Right lobe of liver (tissue), 6 donors: ENCODE measurements at regions not wholly inside any gene's neighbourhood (a gene's known extent, or its start where the extent isn't known, plus 50 kb on each side); places are given as distances from the start of the nearest gene placed in this dataset.

Experiments used
- ATAC-seq, 4 donors: fragments of 200-7000 bp; cut with Tn5 transposase; one replicate each; pipeline ENCODE4 v1.9.1; 2020; ENCODE audit warnings: mild to moderate bottlenecking in 4 of 4, moderate library complexity in 4 of 4
- DNase-seq, 3 donors: peaks; one replicate each; pipeline ENCODE4 v3.0.0-alpha.2; 2020
- H3K27ac ChIP-seq, 3 donors: fragments of 200-600 bp; one replicate each; pipeline ENCODE4 v1.8.0; 2022
- H3K27me3 ChIP-seq, 2 donors: fragments of 200-600 bp; one replicate each; pipeline ENCODE4 v1.8.0; 2022
- H3K36me3 ChIP-seq, 4 donors: fragments of 200-600 bp; sonication (generic) in 1 of 4; one replicate each; pipeline versions ENCODE4 v1.5.1 to v1.8.0; 2017 to 2022; ENCODE audit warnings: control low read depth in 1 of 4
- H3K4me1 ChIP-seq, 4 donors: fragments of 200-600 bp; sonication (generic) in 1 of 4; one replicate each; pipeline versions ENCODE4 v1.5.1 to v1.8.0; 2017 to 2022; ENCODE audit warnings: control low read depth in 1 of 4
- H3K4me3 ChIP-seq, 3 donors: fragments of 200-600 bp; one replicate each; pipeline ENCODE4 v1.8.0; 2022
- H3K9me3 ChIP-seq, 4 donors: fragments of 200-600 bp; sonication (generic) in 1 of 4; one replicate each; pipeline versions ENCODE4 v1.5.1 to v1.8.0; 2017 to 2022; ENCODE audit warnings: control low read depth in 1 of 4
- CTCF ChIP-seq, 4 donors: fragments of 200-600 bp in 3 of 4; fragments of 450-650 bp in 1 of 4; IDR thresholded peaks; one replicate each; pipeline versions ENCODE4 v1.5.1 to v1.8.0; 2016 to 2022; ENCODE audit warnings: antibody characterized with exemption in 4 of 4, mild to moderate bottlenecking in 2 of 4
- POLR2A ChIP-seq: fragments of 450-650 bp; IDR thresholded peaks from one replicate; pipeline ENCODE4 v1.6.1; 2017; ENCODE audit warnings: antibody characterized with exemption, mild to moderate bottlenecking
- WGBS: methylation state at CpG from one replicate; pipeline ENCODE4 v1.1.6; 2018; ENCODE audit warnings: low coverage, low lambda C conversion rate; ENCODE audit not compliant: insufficient coverage; ENCODE audit errors: missing lambda C conversion rate; 5-methylcytosine and 5-hydroxymethylcytosine counted together
- intact Hi-C, 2 donors: fragments of 100-400 bp; cut with DNase I; formaldehyde crosslinking; loops; one replicate each; pipeline versions ENCODE4 v1.11.2 to v1.14.1; 2022
- donor health status: DM: no; HTN: yes; CAD: no.
- donor health status: DM: no; HTN: no; CAD: no.
- donor health status: DM: no; HTN: no; CAD: no.
- donor health status: DM: no; HTN: yes; CAD: no.
- donor health status: DM: no; HTN: yes; CAD: no.

DNA sequence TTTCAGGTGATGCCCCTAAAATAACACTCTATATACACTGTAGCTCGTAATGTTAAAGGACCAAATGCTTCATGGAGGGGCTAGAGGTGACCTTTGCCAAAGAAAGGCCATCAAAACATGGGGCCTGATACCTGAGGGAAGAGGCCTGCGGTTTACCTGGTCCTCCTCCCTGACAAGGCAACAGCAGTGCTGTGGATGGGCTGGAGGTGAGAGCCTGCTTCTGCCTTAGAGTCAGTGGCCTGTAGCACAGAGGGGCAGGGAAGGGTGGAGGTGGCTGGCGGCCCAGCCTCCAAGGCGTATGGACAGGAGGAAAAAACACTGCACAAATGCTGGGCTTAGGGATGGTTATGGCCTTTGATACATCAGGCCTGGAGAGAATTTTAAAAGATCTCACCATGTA is 137.8 kb upstream of the USP38 start:
- TF ChIP-seq CTCF (IDR thresholded peaks at IDR 0.05): no peak
- TF ChIP-seq POLR2A: no peak
- intact Hi-C loops: no loop called here
- no peaks in the 10 kb centered on the region for H3K27me3 ChIP-seq
- H3K4me3 ChIP-seq: no peak overlapping the region
- H3K9me3 ChIP-seq: no peaks in the 10 kb centered on the region
- ATAC-seq: peak in 1 of 4 donors; percentile 7
- no peaks in the 10 kb centered on the region for H3K36me3 ChIP-seq
- DNase-seq: no peak
- no peak overlapping the region for H3K27ac ChIP-seq
- 86% methylated on average over 4 of the region's 4 CpGs for WGBS
- peaks cover 0 to 6% (median 0%) of the 10 kb centered on the region in 4 donors for H3K4me1 ChIP-seq

GRCh38 chr4:143054971-143055370 is 129.7 kb upstream of the USP38 start:
- intact Hi-C loops: no loop called here
- WGBS: 0% methylated on average over 1 of the region's 1 CpG
- H3K4me1 ChIP-seq: no peaks in the 10 kb centered on the region
- no peak overlapping the region for H3K4me3 ChIP-seq
- no peak for DNase-seq
- H3K36me3 ChIP-seq: no peaks in the 10 kb centered on the region
- no peaks in the 10 kb centered on the region for H3K27me3 ChIP-seq
- no peaks in the 10 kb centered on the region for H3K9me3 ChIP-seq
- TF ChIP-seq POLR2A (no peak), CTCF (IDR thresholded peaks at IDR 0.05) (no peak)
- ATAC-seq: no peak
- H3K27ac ChIP-seq: no peak overlapping the region

DNA sequence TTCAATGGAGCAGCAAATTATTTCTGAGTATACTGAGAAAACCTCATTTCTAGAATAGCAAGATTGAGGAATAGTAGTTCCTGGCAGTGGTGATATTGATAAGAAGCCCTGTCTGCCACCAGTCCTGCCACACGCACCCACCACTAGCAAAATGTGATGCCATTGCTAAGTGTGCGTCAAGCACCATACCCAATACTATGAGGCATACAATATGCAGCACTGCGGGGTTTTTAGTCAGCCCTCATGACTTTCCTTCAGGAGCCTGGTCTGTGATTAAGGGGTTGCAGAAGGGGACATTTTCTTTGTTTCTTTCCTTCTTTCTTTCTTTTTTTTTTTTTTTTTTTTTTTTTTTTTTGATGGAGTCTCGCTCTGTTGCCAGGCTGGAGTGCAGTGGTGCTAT is 128.7 kb upstream of the USP38 start:
- Histone ChIP-seq H3K9me3 (no peaks in the 10 kb centered on the region), H3K27ac (no peak overlapping the region), H3K36me3 (no peaks in the 10 kb centered on the region), H3K4me3 (no peak overlapping the region), H3K27me3 (no peaks in the 10 kb centered on the region), H3K4me1 (no peaks in the 10 kb centered on the region)
- DNase-seq: no peak
- TF ChIP-seq CTCF (IDR thresholded peaks at IDR 0.05) (no peak), POLR2A (no peak)
- intact Hi-C loops: no loop called here
- no peak for ATAC-seq
- WGBS: 82% methylated on average over 2 of the region's 4 CpGs

DNA sequence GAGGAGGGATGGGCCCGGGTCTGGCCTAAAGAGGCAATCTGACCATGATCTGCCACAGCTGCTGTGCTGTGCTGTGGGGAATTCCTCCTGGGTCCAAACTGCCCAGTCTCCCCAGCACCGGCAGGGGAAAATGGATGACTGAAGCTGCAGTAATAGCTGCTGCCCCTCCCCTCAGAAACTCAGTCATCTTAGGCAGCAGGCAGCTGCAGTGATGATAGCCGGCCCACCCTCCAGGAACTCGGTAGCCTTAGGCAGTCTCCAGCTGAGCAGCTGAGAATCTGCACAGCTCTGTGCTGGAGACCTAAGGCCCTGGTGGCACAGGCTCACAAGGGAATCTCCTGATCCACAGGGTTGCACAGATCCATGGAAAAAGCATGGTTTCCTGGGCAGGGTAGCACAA is 113.4 kb upstream of the USP38 start:
- Histone ChIP-seq H3K36me3 (no peaks in the 10 kb centered on the region), H3K27me3 (no peaks in the 10 kb centered on the region), H3K27ac (no peak overlapping the region), H3K4me1 (no peaks in the 10 kb centered on the region), H3K4me3 (no peak overlapping the region), H3K9me3 (no peaks in the 10 kb centered on the region)
- intact Hi-C loops: no loop called here
- no CpG with 5 or more reads among the region's 4 CpGs for WGBS
- no peak for DNase-seq
- no peak for TF ChIP-seq CTCF (IDR thresholded peaks at IDR 0.05)
- no peak for TF ChIP-seq POLR2A
- no peak for ATAC-seq

- H3K27ac ChIP-seq: no peak overlapping the region
- H3K4me3 ChIP-seq: no peak overlapping the region
- no peaks in the 10 kb centered on the region for H3K36me3 ChIP-seq
- 41% methylated on average over 4 of the region's 4 CpGs for WGBS
- intact Hi-C loops: no loop called here
- no peak for ATAC-seq
- TF ChIP-seq POLR2A (no peak), CTCF (IDR thresholded peaks at IDR 0.05) (no peak)
- no peaks in the 10 kb centered on the region for H3K9me3 ChIP-seq
- no peak for DNase-seq
- no peaks in the 10 kb centered on the region for H3K4me1 ChIP-seq
- no peaks in the 10 kb centered on the region for H3K27me3 ChIP-seq
Observed at GRCh38 chr4:143076723-143077122, 108.0 kb upstream of the USP38 start.
